CD14-positive monocyte (primary cell): ENCODE measurements at regions not wholly inside any gene's neighbourhood (a gene's known extent, or its start where the extent isn't known, plus 50 kb on each side); places are given as distances from the start of the nearest gene placed in this dataset.

Experiments
- DNase-seq, 3 donors: peaks; one replicate each; pipeline ENCODE4 v3.0.0-alpha.2; 2011 to 2022
- H2AFZ ChIP-seq: 2 replicates; pipeline ENCODE4 v1.6.0; 2012; ENCODE audit warnings: mild to moderate bottlenecking, low read depth, low read length, inconsistent platforms; ENCODE audit not compliant: insufficient read depth, poor library complexity, severe bottlenecking
- H3K27ac ChIP-seq, 2 donors: 1 replicate in 1 of 2; 2 replicates in 1 of 2; pipeline ENCODE4 v1.5.1; 2012 to 2013; ENCODE audit warnings: low read length in 2 of 2, control low read depth in 1 of 2, inconsistent platforms in 1 of 2, low read depth in 1 of 2, mild to moderate bottlenecking in 1 of 2
- H3K27me3 ChIP-seq, 2 donors: one replicate each; pipeline versions ENCODE4 v1.6.0 to v1.6.1; 2011 to 2013; ENCODE audit warnings: low read length in 2 of 2; ENCODE audit not compliant: control insufficient read depth in 2 of 2, insufficient read depth in 2 of 2
- H3K36me3 ChIP-seq, 2 donors: replicated peaks in 1 of 2; 1 replicate in 1 of 2; 2 replicates in 1 of 2; pipeline versions ENCODE4 v1.5.1 to v1.6.1; 2012 to 2013; ENCODE audit warnings: low read length in 2 of 2, control low read depth in 1 of 2, inconsistent platforms in 1 of 2, mild to moderate bottlenecking in 1 of 2; ENCODE audit not compliant: insufficient read depth in 2 of 2, control insufficient read depth in 1 of 2
- H3K4me1 ChIP-seq, 2 donors: 1 replicate in 1 of 2; 2 replicates in 1 of 2; pipeline versions ENCODE4 v1.5.1 to v1.6.1; 2012 to 2013; ENCODE audit warnings: low read length in 2 of 2, control low read depth in 1 of 2, inconsistent platforms in 1 of 2, mild to moderate bottlenecking in 1 of 2, moderate library complexity in 1 of 2; ENCODE audit not compliant: insufficient read depth in 2 of 2, control insufficient read depth in 1 of 2
- H3K4me2 ChIP-seq: replicated peaks from 2 replicates; pipeline ENCODE3; 2012; ENCODE audit warnings: low read length, moderate library complexity, mild to moderate bottlenecking; ENCODE audit not compliant: poor library complexity, severe bottlenecking; ENCODE audit errors: extremely low read depth
- H3K4me3 ChIP-seq, 3 experiments: fragments of 200-600 bp in 1 of 3; sonication (generic) in 1 of 3; replicated peaks in 1 of 3; 1 replicate in 2 of 3; 2 replicates in 1 of 3; pipeline ENCODE4 v1.5.1; 2011 to 2013; ENCODE audit warnings: low read length in 3 of 3, mild to moderate bottlenecking in 3 of 3, control low read depth in 2 of 3, low read depth in 2 of 3, inconsistent platforms in 1 of 3, moderate library complexity in 1 of 3
- H3K79me2 ChIP-seq: 2 replicates; pipeline ENCODE4 v1.6.0; 2012; ENCODE audit warnings: mild to moderate bottlenecking, control low read depth, inconsistent platforms, low read length, moderate library complexity; ENCODE audit not compliant: insufficient read depth
- H3K9ac ChIP-seq: 2 replicates; pipeline ENCODE4 v1.6.0; 2017; ENCODE audit warnings: low read length, mild to moderate bottlenecking; ENCODE audit not compliant: insufficient read depth, poor library complexity, severe bottlenecking
- H3K9me3 ChIP-seq, 2 donors: replicated peaks in 1 of 2; 1 replicate in 1 of 2; 2 replicates in 1 of 2; pipeline versions ENCODE4 v1.5.1 to v1.6.1; 2012 to 2013; ENCODE audit warnings: low read length in 2 of 2, control low read depth in 1 of 2; ENCODE audit not compliant: control insufficient read depth in 1 of 2, insufficient read depth in 1 of 2
- H4K20me1 ChIP-seq: 2 replicates; pipeline ENCODE4 v1.6.0; 2012; ENCODE audit warnings: mild to moderate bottlenecking, low read length, control low read depth, moderate library complexity; ENCODE audit not compliant: insufficient read depth
- H3K27ac Mint-ChIP-seq, 7 donors: one replicate each; pipeline ENCODE4 v1.8.0; 2020; ENCODE audit warnings: mild to moderate bottlenecking in 7 of 7, mixed read lengths in 7 of 7, moderate library complexity in 6 of 7, inconsistent platforms in 2 of 7
- H3K27me3 Mint-ChIP-seq, 3 donors: one replicate each; pipeline ENCODE4 v1.8.0; 2021 to 2022; ENCODE audit warnings: low read depth in 3 of 3, mild to moderate bottlenecking in 3 of 3, mixed read lengths in 3 of 3, moderate library complexity in 3 of 3, inconsistent platforms in 1 of 3
- H3K36me3 Mint-ChIP-seq, 2 donors: one replicate each; pipeline ENCODE4 v1.8.0; 2020; ENCODE audit warnings: mixed read lengths in 2 of 2, inconsistent platforms in 1 of 2, mild to moderate bottlenecking in 1 of 2
- H3K4me1 Mint-ChIP-seq: one replicate; pipeline ENCODE4 v1.8.0; 2020; ENCODE audit warnings: mild to moderate bottlenecking, mixed read lengths
- H3K4me3 Mint-ChIP-seq, 2 donors: one replicate each; pipeline ENCODE4 v1.8.0; 2020; ENCODE audit warnings: mild to moderate bottlenecking in 2 of 2, mixed read lengths in 2 of 2, moderate library complexity in 1 of 2
- H3K9me3 Mint-ChIP-seq, 7 donors: one replicate each; pipeline ENCODE4 v1.8.0; 2020 to 2022; ENCODE audit warnings: mixed read lengths in 7 of 7, mild to moderate bottlenecking in 6 of 7, moderate library complexity in 6 of 7, inconsistent platforms in 2 of 7
- WGBS: methylation state at CpG from one replicate; pipeline ENCODE4 v1.1.5; 2013; ENCODE audit warnings: missing lambda C conversion rate; ENCODE audit not compliant: insufficient coverage; 5-methylcytosine and 5-hydroxymethylcytosine counted together
- intact Hi-C, 2 donors: fragments of 100-400 bp; cut with micrococcal nuclease; formaldehyde crosslinking; loops; one replicate each; pipeline versions ENCODE4 v1.15.0 to v1.15.1; 2023
- TF ChIP-seq, protein P1 (sequence below): fragments of 200-600 bp; IDR thresholded peaks from one replicate; pipeline ENCODE4 v1.8.0; 2022; ENCODE audit warnings: antibody characterized with exemption, mild to moderate bottlenecking

DNA sequence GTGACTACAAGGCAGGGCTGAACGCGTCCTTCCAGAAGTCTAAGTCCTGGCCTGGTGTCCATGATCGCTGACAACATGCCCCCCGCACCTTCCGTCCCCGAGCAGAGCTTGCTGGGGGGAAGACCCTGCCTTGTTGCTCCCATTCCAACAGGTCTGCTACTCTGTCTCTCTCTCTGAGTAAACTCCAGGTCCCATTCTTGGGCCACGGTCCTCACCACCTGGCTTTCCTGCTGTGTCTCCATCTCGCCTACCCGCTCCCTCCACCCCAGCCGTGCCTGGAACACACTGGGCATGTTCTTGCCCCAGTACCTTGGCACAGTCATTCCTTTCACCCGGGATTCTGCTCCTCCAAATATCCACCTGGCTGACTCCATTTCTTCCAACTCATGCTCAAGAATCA is 162.3 kb downstream of the BMP7 start:
- H4K20me1 ChIP-seq = no peaks in the 10 kb centered on the region
- no peak for DNase-seq
- no peak overlapping the region for H3K4me3 ChIP-seq
- H3K4me2 ChIP-seq = no peak overlapping the region
- H2AFZ ChIP-seq = no peak overlapping the region
- H3K27ac ChIP-seq = no peak overlapping the region
- Mint-ChIP-seq H3K4me1 (no peaks in the 10 kb centered on the region), H3K36me3 (no peaks in the 10 kb centered on the region), H3K27ac (no peak overlapping the region), H3K4me3 (no peak overlapping the region), H3K27me3 (peaks cover 3 to 7% (median 4%) of the 10 kb centered on the region in 3 donors), H3K9me3 (peaks cover 0 to 8% (median 5%) of the 10 kb centered on the region in 7 donors)
- intact Hi-C loops = no loop called here
- H3K36me3 ChIP-seq = no peaks in the 10 kb centered on the region
- WGBS = 96% methylated on average over 11 of the region's 11 CpGs
- H3K79me2 ChIP-seq = no peaks in the 10 kb centered on the region
- TF ChIP-seq, protein P1, sequence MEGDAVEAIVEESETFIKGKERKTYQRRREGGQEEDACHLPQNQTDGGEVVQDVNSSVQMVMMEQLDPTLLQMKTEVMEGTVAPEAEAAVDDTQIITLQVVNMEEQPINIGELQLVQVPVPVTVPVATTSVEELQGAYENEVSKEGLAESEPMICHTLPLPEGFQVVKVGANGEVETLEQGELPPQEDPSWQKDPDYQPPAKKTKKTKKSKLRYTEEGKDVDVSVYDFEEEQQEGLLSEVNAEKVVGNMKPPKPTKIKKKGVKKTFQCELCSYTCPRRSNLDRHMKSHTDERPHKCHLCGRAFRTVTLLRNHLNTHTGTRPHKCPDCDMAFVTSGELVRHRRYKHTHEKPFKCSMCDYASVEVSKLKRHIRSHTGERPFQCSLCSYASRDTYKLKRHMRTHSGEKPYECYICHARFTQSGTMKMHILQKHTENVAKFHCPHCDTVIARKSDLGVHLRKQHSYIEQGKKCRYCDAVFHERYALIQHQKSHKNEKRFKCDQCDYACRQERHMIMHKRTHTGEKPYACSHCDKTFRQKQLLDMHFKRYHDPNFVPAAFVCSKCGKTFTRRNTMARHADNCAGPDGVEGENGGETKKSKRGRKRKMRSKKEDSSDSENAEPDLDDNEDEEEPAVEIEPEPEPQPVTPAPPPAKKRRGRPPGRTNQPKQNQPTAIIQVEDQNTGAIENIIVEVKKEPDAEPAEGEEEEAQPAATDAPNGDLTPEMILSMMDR = no peak
- H3K27me3 ChIP-seq = no peaks in the 10 kb centered on the region
- no peaks in the 10 kb centered on the region for H3K4me1 ChIP-seq
- H3K9ac ChIP-seq = no peak overlapping the region
- peaks cover 0 to 3% of the 10 kb centered on the region in 2 donors for H3K9me3 ChIP-seq

DNA sequence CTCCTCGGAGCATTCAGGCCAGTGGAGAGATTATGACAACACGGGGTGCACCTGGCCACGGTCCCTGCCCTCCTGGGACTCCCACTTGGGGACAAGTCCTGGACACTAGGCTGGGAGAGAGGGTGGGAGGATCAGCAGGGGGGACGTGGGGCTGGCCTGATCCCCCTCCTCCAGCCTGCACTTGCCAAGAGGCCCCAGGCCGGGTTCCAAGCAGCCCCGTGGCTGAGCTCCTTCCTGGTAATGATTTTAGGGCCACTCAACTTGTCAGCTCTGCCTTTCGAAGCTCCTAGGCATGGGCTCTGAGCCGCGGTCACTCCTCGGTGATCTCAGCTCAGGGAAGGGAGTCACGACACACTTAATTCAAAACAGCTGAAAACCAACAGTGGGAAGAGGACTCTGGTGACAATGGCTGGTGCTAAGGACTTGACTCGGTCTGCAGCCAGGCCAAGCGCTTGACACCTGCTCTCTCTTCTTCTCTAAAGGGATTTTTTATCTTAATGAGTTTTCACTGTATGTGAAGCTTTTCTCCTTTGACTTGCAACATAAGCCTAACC is 161.7 kb downstream of the BMP7 start:
- no peaks in the 10 kb centered on the region for H3K36me3 ChIP-seq
- Mint-ChIP-seq H3K9me3 (peaks cover 0 to 8% (median 5%) of the 10 kb centered on the region in 7 donors), H3K4me1 (no peaks in the 10 kb centered on the region), H3K4me3 (no peak overlapping the region), H3K27ac (no peak overlapping the region), H3K36me3 (no peaks in the 10 kb centered on the region), H3K27me3 (peaks cover 3 to 6% (median 4%) of the 10 kb centered on the region in 3 donors)
- DNase-seq = no peak
- H3K27ac ChIP-seq = no peak overlapping the region
- no peak overlapping the region for H3K9ac ChIP-seq
- no peak overlapping the region for H2AFZ ChIP-seq
- intact Hi-C loops = no loop called here
- no peak overlapping the region for H3K4me2 ChIP-seq
- TF ChIP-seq, protein P1 = no peak
- H3K79me2 ChIP-seq = no peaks in the 10 kb centered on the region
- peaks cover 0 to 3% of the 10 kb centered on the region in 2 donors for H3K9me3 ChIP-seq
- H3K4me3 ChIP-seq = no peak overlapping the region
- WGBS = 52% methylated on average over 8 of the region's 13 CpGs
- no peaks in the 10 kb centered on the region for H4K20me1 ChIP-seq
- H3K27me3 ChIP-seq = no peaks in the 10 kb centered on the region
- no peaks in the 10 kb centered on the region for H3K4me1 ChIP-seq
